ENCODE measurements at regions not wholly inside any gene's neighbourhood (a gene's known extent, or its start where the extent isn't known, plus 50 kb on each side); places are given as distances from the start of the nearest gene placed in this dataset.

- H3K27me3 ChIP-seq (ENCODE audit: insufficient read depth) = no peaks in the 10 kb centered on the region
- no peak for TF ChIP-seq NFIC (IDR thresholded peaks at IDR 0.05; ENCODE audit: borderline replicate concordance)
- TF ChIP-seq GATA2 (CRISPR knock-in tag; IDR thresholded peaks at IDR 0.05) = no peak
- ChIA-PET CTCF (interaction anchor here (3.0 kb wide), 1 partner anchor 136 kb away, joined by 8 read pairs; no protein-coding TSS in a partner anchor), POLR2A (no interaction called here)
- 90% methylated on average over 5 of the region's 6 CpGs for WGBS (ENCODE audit: low lambda C conversion rate)
- no peak overlapping the region for H3K4me2 ChIP-seq
- no peaks in the 10 kb centered on the region for H3K9me3 ChIP-seq
- H2AFZ ChIP-seq (ENCODE audit: low read depth) = no peak overlapping the region
- H3K27ac ChIP-seq (ENCODE audit: low read depth in 2 of 2, low read length in 1 of 2) = no peak overlapping the region
- no peaks in the 10 kb centered on the region for H4K20me1 ChIP-seq (ENCODE audit: insufficient read depth)
- DNase-seq = no peak
- no peaks in the 10 kb centered on the region for H3K36me3 ChIP-seq (replicated peaks in 1 of 2; ENCODE audit: control insufficient read depth in 1 of 2, insufficient read depth in 2 of 2, low read length in 1 of 2)
- H3K9ac ChIP-seq = no peak overlapping the region
- H3K9me2 ChIP-seq = no peaks in the 10 kb centered on the region
- H3K4me1 ChIP-seq (ENCODE audit: control insufficient read depth in 1 of 2, insufficient read depth in 2 of 2, low read depth in 1 of 2, low read length in 1 of 2) = peaks cover 0 to 2% of the 10 kb centered on the region in 2 experiments; a peak in 1 of 4 replicates
- H3K4me3 ChIP-seq (ENCODE audit: low read depth in 2 of 2, low read length in 1 of 2) = no peak overlapping the region
- no peaks in the 10 kb centered on the region for H3F3A ChIP-seq (replicated peaks; ENCODE audit: insufficient read depth)
- no peaks in the 10 kb centered on the region for H3K79me2 ChIP-seq (ENCODE audit: insufficient read depth)
These were observed 117.2 kb upstream of the LIFR start for GRCh38 chr5:38673671-38674071.

- no peak for TF ChIP-seq IRF3 (IDR thresholded peaks at IDR 0.05; ENCODE audit: low read depth, low read length)
- TF ChIP-seq TEAD4 (IDR thresholded peaks at IDR 0.05; ENCODE audit: borderline replicate concordance, insufficient read depth) = no peak
- TF ChIP-seq FOSL2 (IDR thresholded peaks at IDR 0.05; ENCODE audit: borderline replicate concordance, low read depth) = no peak
- TF ChIP-seq CTCF (IDR thresholded peaks at IDR 0.05) = no peak
- TF ChIP-seq YY1 (IDR thresholded peaks at IDR 0.05; ENCODE audit: low read depth) = no peak
- TF ChIP-seq ZBTB33 (IDR thresholded peaks at IDR 0.05; ENCODE audit: borderline replicate concordance, low read depth) = no peak
- no peak for TF ChIP-seq RAD21 (IDR thresholded peaks at IDR 0.05; ENCODE audit: low read length)
- CTCF ChIA-PET = interaction anchor here (1.5 kb wide), 1 partner anchor 234 kb away, joined by 3 read pairs; no protein-coding TSS in a partner anchor
- H3F3A ChIP-seq (replicated peaks; ENCODE audit: insufficient read depth) = no peaks in the 10 kb centered on the region
- no peak overlapping the region for H2AFZ ChIP-seq (ENCODE audit: low read depth)
- H3K9ac ChIP-seq = no peak overlapping the region
- peaks cover 0 to 2% of the 10 kb centered on the region in 2 experiments; a peak in 1 of 4 replicates for H3K4me1 ChIP-seq (ENCODE audit: control insufficient read depth in 1 of 2, insufficient read depth in 2 of 2, low read depth in 1 of 2, low read length in 1 of 2)
- H3K9me3 ChIP-seq = no peaks in the 10 kb centered on the region
- no peaks in the 10 kb centered on the region for H3K27me3 ChIP-seq (ENCODE audit: insufficient read depth)
- H3K9me2 ChIP-seq = no peaks in the 10 kb centered on the region
- DNase-seq = no peak
- no peak overlapping the region for H3K27ac ChIP-seq (ENCODE audit: low read depth in 2 of 2, low read length in 1 of 2)
- H3K4me2 ChIP-seq = no peak overlapping the region
- WGBS (ENCODE audit: low lambda C conversion rate) = 44% methylated on average over 2 of the region's 2 CpGs
- POLR2A ChIA-PET = no interaction called here
- no peaks in the 10 kb centered on the region for H3K79me2 ChIP-seq (ENCODE audit: insufficient read depth)
- no peak overlapping the region for H3K4me3 ChIP-seq (ENCODE audit: low read depth in 2 of 2, low read length in 1 of 2)
- H3K36me3 ChIP-seq (replicated peaks in 1 of 2; ENCODE audit: control insufficient read depth in 1 of 2, insufficient read depth in 2 of 2, low read length in 1 of 2) = no peaks in the 10 kb centered on the region
- no peaks in the 10 kb centered on the region for H4K20me1 ChIP-seq (ENCODE audit: insufficient read depth)
These were observed 119.0 kb upstream of the LIFR start for GRCh38 chr5:38675443-38675842.

Data from SK-N-SH (cell line).